PFSK-1 (cell line): ENCODE measurements at regions not wholly inside any gene's neighbourhood (a gene's known extent, or its start where the extent isn't known, plus 50 kb on each side); places are given as distances from the start of the nearest gene placed in this dataset.

ENCODE experiments used
- FOXP2 ChIP-seq: optimal IDR thresholded peaks from 2 replicates; pipeline ENCODE3; 2011; ENCODE audit warnings: borderline replicate concordance, control low read depth, inconsistent platforms; ENCODE audit not compliant: insufficient read depth; ENCODE audit errors: extremely low read length, extremely low read depth
- POLR2AphosphoS5 ChIP-seq: IDR thresholded peaks from 2 replicates; pipeline ENCODE4 v1.6.1; 2012; ENCODE audit warnings: low read depth, mild to moderate bottlenecking, control low read depth, low read length, moderate library complexity
- REST ChIP-seq, 2 experiments: IDR thresholded peaks; 2 replicates each; pipeline versions ENCODE4 v1.6.1 to v1.8.0; 2011 to 2012; ENCODE audit warnings: low read depth in 2 of 2, low read length in 2 of 2, control low read depth in 1 of 2, inconsistent platforms in 1 of 2, mild to moderate bottlenecking in 1 of 2, moderate library complexity in 1 of 2; ENCODE audit not compliant: insufficient read depth in 1 of 2
- SIN3A ChIP-seq: IDR thresholded peaks from 2 replicates; pipeline ENCODE4 v1.6.1; 2012; ENCODE audit warnings: mild to moderate bottlenecking, low read length, moderate library complexity, borderline replicate concordance; ENCODE audit not compliant: insufficient read depth
- TAF1 ChIP-seq: IDR thresholded peaks from 2 replicates; pipeline ENCODE4 v1.6.1; 2012; ENCODE audit warnings: low read length, control low read depth, borderline replicate concordance; ENCODE audit not compliant: insufficient read depth

DNA sequence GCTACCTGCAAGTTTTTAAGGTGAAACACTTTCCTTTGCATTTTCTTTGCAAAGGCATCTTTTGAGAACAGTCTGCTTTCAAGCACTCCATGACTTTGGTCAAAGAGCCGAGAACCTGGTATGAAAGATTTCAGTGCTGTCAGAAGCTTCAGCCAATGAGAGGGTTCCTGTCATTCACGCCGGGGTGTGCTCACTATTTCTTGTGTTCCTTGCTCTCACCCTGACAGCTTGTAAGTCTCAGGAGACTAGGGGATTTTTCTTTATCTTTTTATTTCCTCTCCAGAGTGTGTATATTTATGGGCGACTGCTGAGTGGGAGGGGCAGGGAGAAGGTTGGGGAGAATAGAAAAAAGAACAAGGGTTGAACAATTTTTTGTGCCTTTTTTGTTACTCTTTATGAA lies 334.0 kb downstream of the PSAT1 start:
- TF ChIP-seq POLR2AphosphoS5 (no peak), FOXP2 (no peak), REST (IDR thresholded peaks at IDR 0.05; ENCODE audit: insufficient read depth in 1 of 2, low read depth in 2 of 2, low read length in 2 of 2) (no peak), SIN3A (no peak)

- no peak for TF ChIP-seq SIN3A
- no peak for TF ChIP-seq REST (IDR thresholded peaks at IDR 0.05; ENCODE audit: insufficient read depth in 1 of 2, low read depth in 2 of 2, low read length in 2 of 2)
Observed at GRCh38 chr9:78640728-78641127, 343.8 kb downstream of the PSAT1 start.

GRCh38 chr9:78644359-78644758 lies 347.4 kb downstream of the PSAT1 start:
- TF ChIP-seq SIN3A, result no peak
- no peak for TF ChIP-seq FOXP2

DNA sequence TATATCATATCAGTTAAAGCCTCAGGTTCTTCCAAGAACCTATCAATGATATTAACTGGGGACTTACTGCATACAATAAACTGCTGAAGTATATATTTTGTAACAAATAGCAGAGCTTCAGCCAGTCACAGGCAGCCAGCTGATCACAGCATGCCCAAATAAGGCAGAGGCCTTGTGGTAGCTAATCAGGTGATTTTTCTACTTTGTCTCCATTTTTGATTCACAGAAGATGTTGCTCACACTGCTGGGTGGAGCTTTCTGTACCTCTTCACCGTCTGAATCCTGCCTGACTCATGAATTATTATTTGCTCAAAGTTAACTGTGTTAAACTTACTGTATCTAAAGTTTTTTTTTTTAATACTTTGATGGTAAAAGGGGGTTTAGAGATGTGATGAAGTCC lies 357.4 kb downstream of the PSAT1 start:
- TF ChIP-seq REST (IDR thresholded peaks at IDR 0.05; ENCODE audit: insufficient read depth in 1 of 2, low read depth in 2 of 2, low read length in 2 of 2), result no peak
- no peak for TF ChIP-seq TAF1
- TF ChIP-seq POLR2AphosphoS5, result no peak

DNA sequence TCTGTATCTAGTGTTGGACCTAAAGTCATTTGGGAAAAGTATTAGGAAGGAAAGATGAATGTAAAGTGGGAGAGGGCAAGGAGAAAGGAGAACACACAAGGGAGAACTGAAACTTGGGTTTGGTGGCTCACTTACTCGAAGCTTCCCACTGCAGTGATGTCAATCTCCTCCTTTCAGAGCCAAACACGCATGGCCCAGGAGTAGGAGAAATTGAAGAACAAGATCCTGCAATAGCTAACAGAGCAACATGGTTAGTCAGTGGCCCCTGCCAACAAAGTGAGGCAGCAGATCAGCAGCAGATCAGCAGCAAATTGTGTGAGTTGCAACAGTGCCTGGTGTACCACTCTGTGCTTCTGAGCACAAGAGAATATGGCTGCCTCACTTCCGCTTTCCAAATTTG lies 366.4 kb downstream of the PSAT1 start:
- TF ChIP-seq REST (IDR thresholded peaks at IDR 0.05; ENCODE audit: insufficient read depth in 1 of 2, low read depth in 2 of 2, low read length in 2 of 2), result no peak
- no peak for TF ChIP-seq SIN3A
- TF ChIP-seq FOXP2, result no peak
- TF ChIP-seq POLR2AphosphoS5, result no peak
- TF ChIP-seq TAF1, result no peak

DNA sequence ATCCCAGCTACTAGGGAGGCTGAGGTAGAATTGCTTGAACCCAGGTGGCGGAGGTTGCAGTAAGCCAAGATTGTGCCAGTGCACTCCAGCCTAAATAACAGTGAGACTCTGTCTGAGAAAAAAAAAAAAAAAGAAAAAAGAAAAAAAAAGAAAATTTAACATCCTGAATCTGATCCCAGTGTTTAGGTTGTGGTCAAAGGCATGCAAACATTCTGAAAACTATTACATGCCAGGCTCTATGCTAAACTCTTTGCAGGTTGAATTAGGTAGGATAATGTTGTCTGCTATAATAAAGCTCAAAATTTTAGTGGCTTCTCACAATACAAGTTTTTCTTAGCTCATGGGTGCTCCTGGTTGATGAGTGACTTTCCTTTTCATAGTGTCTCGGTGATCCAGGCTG lies 367.4 kb downstream of the PSAT1 start:
- TF ChIP-seq REST (IDR thresholded peaks at IDR 0.05; ENCODE audit: insufficient read depth in 1 of 2, low read depth in 2 of 2, low read length in 2 of 2) (no peak), SIN3A (no peak), TAF1 (no peak), FOXP2 (no peak), POLR2AphosphoS5 (no peak)
